Activated naive CD4-positive, alpha-beta T cell treated with anti-CD3 and anti-CD28 coated beads, Interleukin-2, amount 50 U/mL, for 72 hours (primary cell): ENCODE measurements at regions not wholly inside any gene's neighbourhood (a gene's known extent, or its start where the extent isn't known, plus 50 kb on each side); places are given as distances from the start of the nearest gene placed in this dataset.
A peak's percentile ranks its signal among the peaks of the same experiment; 100 is the strongest.
"Not testable (repeated sequence)": the region's sequence is repeated elsewhere in the genome, so short reads cannot be mapped to it uniquely, and the experiment has no call there.

Experiments used
- ATAC-seq, 2 donors: fragments of 150-1000 bp; cut with Tn5 transposase; 2 replicates each; pipeline ENCODE4 v1.10.0; 2021; ENCODE audit warnings: mild to moderate bottlenecking in 2 of 2, moderate library complexity in 2 of 2
- DNase-seq, 2 donors: peaks; one replicate each; pipeline ENCODE4 v3.0.0; 2021 to 2022; ENCODE audit warnings: low spot score in 2 of 2
- H3K27ac Mint-ChIP-seq, 2 donors: one replicate each; pipeline ENCODE4 v1.8.0; 2022; ENCODE audit warnings: mild to moderate bottlenecking in 2 of 2, mixed read lengths in 2 of 2
- H3K36me3 Mint-ChIP-seq, 2 donors: one replicate each; pipeline ENCODE4 v1.8.0; 2022; ENCODE audit warnings: mixed read lengths in 2 of 2
- H3K9me3 Mint-ChIP-seq, 2 donors: one replicate each; pipeline ENCODE4 v1.8.0; 2022; ENCODE audit warnings: mixed read lengths in 2 of 2

DNA sequence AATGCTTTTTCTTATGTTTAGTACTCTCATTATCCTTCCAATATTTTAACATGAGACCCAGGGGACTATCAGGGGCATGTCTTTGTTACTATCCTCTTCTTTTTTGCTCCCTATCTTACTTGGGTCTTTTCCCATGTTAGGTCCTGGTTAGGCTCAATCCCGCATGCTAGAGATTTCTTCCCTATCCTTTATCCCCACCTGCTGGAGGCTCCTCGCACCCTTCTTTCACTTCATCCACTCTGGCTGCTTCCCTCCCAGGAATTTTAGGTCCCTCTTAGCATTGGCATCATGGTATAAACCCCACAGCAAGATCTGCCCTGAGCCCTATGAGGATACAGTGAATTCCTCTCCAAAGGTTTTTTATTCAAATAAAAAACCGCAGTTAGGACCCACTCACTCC is 567.3 kb downstream of the ANKRD30B start:
- H3K36me3 Mint-ChIP-seq, DNase-seq, ATAC-seq, H3K27ac Mint-ChIP-seq, H3K9me3 Mint-ChIP-seq: not testable (repeated sequence)

GRCh38 chr18:15318655-15319054 is 570.7 kb downstream of the ANKRD30B start:
- H3K36me3 Mint-ChIP-seq, DNase-seq, H3K27ac Mint-ChIP-seq, ATAC-seq, H3K9me3 Mint-ChIP-seq: not testable (repeated sequence)

GRCh38 chr18:15329713-15330112 is 581.7 kb downstream of the ANKRD30B start:
- not testable (repeated sequence) for H3K9me3 Mint-ChIP-seq, DNase-seq, H3K36me3 Mint-ChIP-seq, ATAC-seq, H3K27ac Mint-ChIP-seq

DNA sequence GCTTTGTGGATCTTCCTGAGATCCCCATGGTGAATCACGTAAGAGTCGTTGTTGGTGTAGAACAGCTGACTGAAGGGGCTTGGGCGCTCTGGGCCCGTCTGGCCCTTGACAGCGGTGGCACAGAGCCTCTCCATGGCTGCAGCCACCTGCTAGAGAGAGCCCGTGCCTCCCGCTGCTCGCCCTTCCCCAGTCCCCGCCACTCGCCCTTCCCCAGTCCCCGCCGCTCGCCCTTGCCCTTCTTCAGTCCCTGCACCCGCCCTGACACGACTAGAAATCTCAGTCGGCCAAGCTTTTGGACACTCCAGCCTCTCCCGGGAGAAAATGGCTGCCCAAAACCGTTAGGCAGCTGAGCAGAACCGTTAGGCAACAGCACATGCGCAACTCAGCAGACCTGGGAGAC is 582.2 kb downstream of the ANKRD30B start:
- ATAC-seq, DNase-seq, H3K9me3 Mint-ChIP-seq, H3K27ac Mint-ChIP-seq, H3K36me3 Mint-ChIP-seq: not testable (repeated sequence)

GRCh38 chr18:15330600-15330999 is 582.6 kb downstream of the ANKRD30B start:
- not testable (repeated sequence) for DNase-seq, H3K27ac Mint-ChIP-seq, ATAC-seq, H3K9me3 Mint-ChIP-seq, H3K36me3 Mint-ChIP-seq

DNA sequence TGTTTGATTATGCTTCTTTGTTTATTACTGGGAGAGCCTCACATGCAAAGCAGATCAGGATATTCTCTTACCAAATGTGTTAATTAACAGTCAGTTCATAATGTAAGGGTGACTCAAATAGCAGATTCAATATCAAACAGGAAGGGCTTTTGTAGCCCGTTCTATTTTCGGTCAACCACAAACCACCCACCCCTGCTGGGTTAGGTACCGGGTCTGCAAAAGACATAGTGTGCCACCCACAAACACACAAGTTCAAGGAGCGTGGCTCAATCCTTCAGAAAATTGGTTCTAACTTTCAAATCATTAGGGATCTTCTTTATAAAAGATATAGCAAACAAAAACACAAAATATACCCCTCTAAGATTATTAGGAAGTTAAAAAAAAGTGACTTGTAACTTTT is 627.7 kb downstream of the ANKRD30B start:
- DNase-seq, ATAC-seq, H3K36me3 Mint-ChIP-seq: not testable (repeated sequence)

DNA sequence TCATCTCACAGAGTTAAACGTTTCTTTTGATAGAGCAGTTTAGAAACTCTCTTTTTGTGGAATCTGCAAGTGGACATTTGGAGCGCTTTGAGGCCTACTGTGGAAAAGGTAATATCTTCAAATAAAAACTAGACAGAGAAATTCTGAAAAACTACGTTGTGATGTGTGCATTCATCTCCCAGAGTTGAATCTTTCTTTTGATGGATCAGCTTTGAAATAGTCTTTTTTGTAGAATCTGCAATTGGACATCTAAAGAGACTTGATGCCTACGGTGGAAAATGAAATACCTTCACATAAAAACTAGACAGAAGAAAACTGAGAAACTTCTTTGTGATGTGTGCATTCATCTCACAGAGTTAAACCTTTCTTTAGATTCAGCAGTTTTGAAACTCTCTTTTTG is 659.9 kb downstream of the ANKRD30B start:
- not testable (repeated sequence) for H3K36me3 Mint-ChIP-seq, H3K9me3 Mint-ChIP-seq

More for the DNA sequence above, 627.7 kb downstream of the ANKRD30B start:
- H3K27ac Mint-ChIP-seq, H3K9me3 Mint-ChIP-seq: not testable (repeated sequence)

More for the DNA sequence above, 659.9 kb downstream of the ANKRD30B start:
- peak in 1 of 2 donors; percentile 5 for DNase-seq
- H3K27ac Mint-ChIP-seq, ATAC-seq: not testable (repeated sequence)
